HuH-7.5 (cell line): ENCODE measurements at regions not wholly inside any gene's neighbourhood (a gene's known extent, or its start where the extent isn't known, plus 50 kb on each side); places are given as distances from the start of the nearest gene placed in this dataset.
"Not testable (repeated sequence)": the region's sequence is repeated elsewhere in the genome, so short reads cannot be mapped to it uniquely, and the experiment has no call there.

Experiments
- DNase-seq: peaks from one replicate; pipeline ENCODE4 v3.0.0; 2011; ENCODE audit warnings: low spot score

- no peak for DNase-seq
These were observed 323.9 kb downstream of the NNT start for GRCh38 chr5:43926923-43927322.

- DNase-seq = no peak
These were observed 317.4 kb downstream of the NNT start for GRCh38 chr5:43920422-43920821.

- no peak for DNase-seq
These were observed 314.9 kb downstream of the NNT start for GRCh38 chr5:43917925-43918324.

- DNase-seq = no peak
These were observed 300.1 kb downstream of the NNT start for GRCh38 chr5:43903129-43903528.

- DNase-seq = no peak
These were observed 298.0 kb downstream of the NNT start for GRCh38 chr5:43900974-43901373.

GRCh38 chr5:43895876-43896275 lies 292.9 kb downstream of the NNT start:
- no peak for DNase-seq

- no peak for DNase-seq
These were observed 291.1 kb downstream of the NNT start for GRCh38 chr5:43893951-43894684.

- DNase-seq = no peak
These were observed 288.1 kb downstream of the NNT start for GRCh38 chr5:43891112-43891511.

- DNase-seq = no peak
These were observed 286.3 kb downstream of the NNT start for GRCh38 chr5:43889233-43889632.

GRCh38 chr5:43875741-43876140 lies 272.8 kb downstream of the NNT start:
- DNase-seq = no peak

GRCh38 chr5:43874772-43875171 lies 271.8 kb downstream of the NNT start:
- no peak for DNase-seq

- DNase-seq = no peak
These were observed 270.8 kb downstream of the NNT start for GRCh38 chr5:43873791-43874190.

GRCh38 chr5:43859309-43859708 lies 256.3 kb downstream of the NNT start:
- DNase-seq = no peak

- DNase-seq = no peak
These were observed 252.5 kb downstream of the NNT start for GRCh38 chr5:43855452-43855851.

- no peak for DNase-seq
These were observed 251.8 kb downstream of the NNT start for GRCh38 chr5:43854697-43855292.

GRCh38 chr5:43852279-43852678 lies 249.3 kb downstream of the NNT start:
- no peak for DNase-seq

GRCh38 chr5:43851741-43852140 lies 248.8 kb downstream of the NNT start:
- no peak for DNase-seq

- no peak for DNase-seq
These were observed 237.6 kb downstream of the NNT start for GRCh38 chr5:43840424-43841125.

- no peak for DNase-seq
These were observed 236.2 kb downstream of the NNT start for GRCh38 chr5:43839218-43839617.

- no peak for DNase-seq
These were observed 235.0 kb downstream of the NNT start for GRCh38 chr5:43837996-43838395.

- no peak for DNase-seq
These were observed 234.1 kb downstream of the NNT start for GRCh38 chr5:43837091-43837490.

- no peak for DNase-seq
These were observed 231.0 kb downstream of the NNT start for GRCh38 chr5:43833961-43834360.

- DNase-seq = not testable (repeated sequence)
These were observed 221.5 kb downstream of the NNT start for GRCh38 chr5:43824325-43824964.
